PC-3 (cell line): ENCODE measurements at regions not wholly inside any gene's neighbourhood (a gene's known extent, or its start where the extent isn't known, plus 50 kb on each side); places are given as distances from the start of the nearest gene placed in this dataset.
A peak's percentile ranks its signal among the peaks of the same experiment; 100 is the strongest.

Source experiments
- ATAC-seq: fragments of 200-7000 bp; cut with Tn5 transposase; 2 replicates; pipeline ENCODE4 v1.9.1; 2020; ENCODE audit warnings: mild to moderate bottlenecking, moderate library complexity
- BruUV-seq: library from RNA; stranded (reverse); fragments of 400-500 nt; replicated peaks from 2 replicates; lab custom pipeline; 2021; lab: Mats Ljungman, UMichigan
- CTCF ChIA-PET: fragments of 300-600 bp; sonication (Branson Sonifier 250); formaldehyde crosslinking; loops from one replicate; lab custom pipeline; 2022; ENCODE audit warnings: antibody characterized with exemption; lab: Charles Lee
- POLR2A ChIA-PET: fragments of 300-600 bp; sonication (Branson Sonifier 250); formaldehyde crosslinking; loops from one replicate; lab custom pipeline; 2022; ENCODE audit warnings: antibody characterized with exemption; ENCODE audit not compliant: unreplicated experiment; lab: Charles Lee
- DNase-seq: peaks from one replicate; pipeline ENCODE4 v3.0.0-alpha.2; 2015
- H2AFZ ChIP-seq: fragments of 300-600 bp; sonication (generic); 2 replicates; pipeline ENCODE4 v1.6.0; 2016; ENCODE audit warnings: antibody characterized with exemption, low read length
- H3F3A ChIP-seq: fragments of 300-600 bp; sonication (generic); one replicate; pipeline ENCODE4 v1.6.0; 2017; ENCODE audit warnings: antibody characterized with exemption, low read length, control low read depth, mild to moderate bottlenecking; ENCODE audit not compliant: unreplicated experiment
- H3K27ac ChIP-seq: fragments of 300-600 bp; sonication (generic); 2 replicates; pipeline ENCODE4 v1.5.1; 2016; ENCODE audit warnings: mild to moderate bottlenecking, low read length
- H3K27me3 ChIP-seq: fragments of 300-600 bp; sonication (generic); 2 replicates; pipeline ENCODE4 v1.6.1; 2016; ENCODE audit warnings: low read length, mixed read lengths
- H3K36me3 ChIP-seq: fragments of 300-600 bp; sonication (generic); 2 replicates; pipeline ENCODE4 v1.6.1; 2016; ENCODE audit warnings: low read depth, mixed run types, low read length, mixed read lengths
- H3K4me1 ChIP-seq: fragments of 300-600 bp; sonication (generic); 2 replicates; pipeline ENCODE4 v1.5.1; 2016; ENCODE audit warnings: low read length; ENCODE audit not compliant: insufficient read depth
- H3K4me2 ChIP-seq: fragments of 300-600 bp; sonication (generic); 2 replicates; pipeline ENCODE4 v1.6.0; 2016; ENCODE audit warnings: low read length
- H3K4me3 ChIP-seq: fragments of 300-600 bp; sonication (generic); 2 replicates; pipeline ENCODE4 v1.5.1; 2016; ENCODE audit warnings: mild to moderate bottlenecking, low read length, mixed read lengths
- H3K79me2 ChIP-seq: fragments of 300-600 bp; sonication (generic); 2 replicates; pipeline ENCODE4 v1.6.1; 2017; ENCODE audit warnings: low read length, mixed read lengths
- H3K9ac ChIP-seq: fragments of 300-600 bp; sonication (generic); 2 replicates; pipeline ENCODE4 v1.6.0; 2016; ENCODE audit warnings: mild to moderate bottlenecking, low read length
- H3K9me2 ChIP-seq: fragments of 300-600 bp; sonication (generic); replicated peaks from 2 replicates; pipeline ENCODE4 v1.6.1; 2016; ENCODE audit warnings: mixed run types, low read length, mixed read lengths
- H3K9me3 ChIP-seq: fragments of 300-600 bp; sonication (generic); 2 replicates; pipeline ENCODE4 v1.6.1; 2016; ENCODE audit warnings: low read length, mixed read lengths
- H4K20me1 ChIP-seq: fragments of 300-600 bp; sonication (generic); 2 replicates; pipeline ENCODE4 v1.6.1; 2016; ENCODE audit warnings: low read length, mixed read lengths
- EZH2 ChIP-seq: fragments of 300-600 bp; sonication (generic); IDR thresholded peaks from one replicate; pipeline ENCODE4 v1.6.1; 2017; ENCODE audit warnings: antibody characterized with exemption, mild to moderate bottlenecking, low read length; ENCODE audit not compliant: unreplicated experiment
- EZH2phosphoT487 ChIP-seq: fragments of 300-600 bp; sonication (generic); IDR thresholded peaks from 2 replicates; pipeline ENCODE4 v1.6.1; 2018; ENCODE audit warnings: mild to moderate bottlenecking, antibody characterized with exemption, low read length, borderline replicate concordance
- intact Hi-C: fragments of 100-400 bp; cut with micrococcal nuclease; formaldehyde crosslinking; loops from 2 replicates; pipeline ENCODE4 v1.9.0; 2023
- TF ChIP-seq, protein P1 (sequence below): fragments of 300-600 bp; sonication (generic); conservative IDR thresholded peaks from 2 replicates; pipeline ENCODE4 v1.5.1; 2017; ENCODE audit warnings: antibody characterized with exemption, low read depth, mild to moderate bottlenecking, low read length

DNA sequence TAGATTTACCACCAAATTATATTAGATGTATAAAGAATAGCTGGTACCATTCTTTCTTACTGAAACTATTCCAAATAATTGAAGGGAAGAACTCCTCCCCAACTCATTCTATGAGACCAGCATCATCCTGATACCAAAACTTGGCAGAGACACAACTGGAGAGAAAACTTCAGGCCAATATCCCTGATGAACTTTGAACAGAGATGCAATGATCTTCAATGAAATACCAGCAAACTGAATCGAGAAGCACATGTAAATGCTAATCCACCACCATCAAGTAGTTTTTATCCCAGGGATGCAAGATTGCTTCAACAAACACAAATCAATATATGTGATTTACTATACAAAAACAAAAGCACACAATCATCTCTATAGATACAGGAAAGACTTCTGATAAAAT lies 329.8 kb downstream of the RDH14 start:
- intact Hi-C loops: no loop called here
- Histone ChIP-seq H3K9me3 (no peaks in the 10 kb centered on the region), H3K4me3 (no peak overlapping the region), H3K79me2 (no peaks in the 10 kb centered on the region), H4K20me1 (no peaks in the 10 kb centered on the region), H3K27ac (no peak overlapping the region), H3K9me2 (no peaks in the 10 kb centered on the region), H3K4me2 (no peak overlapping the region), H3K4me1 (peaks cover 13% of the 10 kb centered on the region), H3K36me3 (no peaks in the 10 kb centered on the region), H3K27me3 (peaks cover 4% of the 10 kb centered on the region; the same call in 1 of the 2 replicates), H2AFZ (no peak overlapping the region), H3K9ac (no peak overlapping the region), H3F3A (no peaks in the 10 kb centered on the region)
- TF ChIP-seq, protein P1, sequence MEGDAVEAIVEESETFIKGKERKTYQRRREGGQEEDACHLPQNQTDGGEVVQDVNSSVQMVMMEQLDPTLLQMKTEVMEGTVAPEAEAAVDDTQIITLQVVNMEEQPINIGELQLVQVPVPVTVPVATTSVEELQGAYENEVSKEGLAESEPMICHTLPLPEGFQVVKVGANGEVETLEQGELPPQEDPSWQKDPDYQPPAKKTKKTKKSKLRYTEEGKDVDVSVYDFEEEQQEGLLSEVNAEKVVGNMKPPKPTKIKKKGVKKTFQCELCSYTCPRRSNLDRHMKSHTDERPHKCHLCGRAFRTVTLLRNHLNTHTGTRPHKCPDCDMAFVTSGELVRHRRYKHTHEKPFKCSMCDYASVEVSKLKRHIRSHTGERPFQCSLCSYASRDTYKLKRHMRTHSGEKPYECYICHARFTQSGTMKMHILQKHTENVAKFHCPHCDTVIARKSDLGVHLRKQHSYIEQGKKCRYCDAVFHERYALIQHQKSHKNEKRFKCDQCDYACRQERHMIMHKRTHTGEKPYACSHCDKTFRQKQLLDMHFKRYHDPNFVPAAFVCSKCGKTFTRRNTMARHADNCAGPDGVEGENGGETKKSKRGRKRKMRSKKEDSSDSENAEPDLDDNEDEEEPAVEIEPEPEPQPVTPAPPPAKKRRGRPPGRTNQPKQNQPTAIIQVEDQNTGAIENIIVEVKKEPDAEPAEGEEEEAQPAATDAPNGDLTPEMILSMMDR: no peak
- no peak for TF ChIP-seq EZH2phosphoT487
- TF ChIP-seq EZH2: no peak
- ATAC-seq (no peak), DNase-seq (no peak)
- POLR2A ChIA-PET: no interaction called here
- no TSS peak for BruUV-seq
- CTCF ChIA-PET: no interaction called here

DNA sequence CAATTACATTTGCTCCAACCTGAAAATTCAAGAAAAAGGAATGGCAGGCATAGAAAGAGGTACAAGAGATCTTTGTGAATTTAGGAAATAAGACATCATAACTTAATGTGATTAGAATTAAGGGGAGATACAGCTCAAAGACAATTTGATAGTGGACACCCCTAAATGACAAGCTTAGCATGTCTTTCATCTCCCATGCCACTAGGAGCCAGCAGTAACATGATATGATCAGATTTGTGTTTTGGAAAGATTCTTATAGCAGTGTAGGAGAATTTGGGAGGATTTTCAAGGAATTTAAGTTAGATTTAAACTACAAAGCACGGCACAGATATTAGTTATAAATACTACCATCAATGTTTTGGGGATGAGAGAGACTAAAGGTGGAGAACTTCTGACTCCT lies 340.8 kb downstream of the RDH14 start:
- ATAC-seq: no peak
- no peaks in the 10 kb centered on the region for H3F3A ChIP-seq
- no peak overlapping the region for H3K9ac ChIP-seq
- no peaks in the 10 kb centered on the region for H3K79me2 ChIP-seq
- CTCF ChIA-PET: interaction anchor here (1.0 kb wide), 1 partner anchor 158 kb away, joined by 3 read pairs; no protein-coding TSS in a partner anchor
- H3K27me3 ChIP-seq: no peaks in the 10 kb centered on the region; the same call in 1 of the 2 replicates
- H3K9me3 ChIP-seq: no peaks in the 10 kb centered on the region
- BruUV-seq: no TSS peak
- no peak overlapping the region for H2AFZ ChIP-seq
- POLR2A ChIA-PET: interaction anchor here (0.5 kb wide), 1 partner anchor 40 kb away, joined by 6 read pairs; no protein-coding TSS in a partner anchor
- no peaks in the 10 kb centered on the region for H3K9me2 ChIP-seq
- H3K4me2 ChIP-seq: no peak overlapping the region
- intact Hi-C loops: loop anchor here (1.0 kb wide), 1 partner anchor 159 kb away; no protein-coding TSS in a partner anchor
- H3K36me3 ChIP-seq: no peaks in the 10 kb centered on the region
- DNase-seq: no peak
- no peak overlapping the region for H3K27ac ChIP-seq
- H3K4me3 ChIP-seq: no peak overlapping the region
- no peaks in the 10 kb centered on the region for H4K20me1 ChIP-seq
- no peaks in the 10 kb centered on the region for H3K4me1 ChIP-seq
- TF ChIP-seq, protein P1: peak; percentile 34; the same call in 1 of the 2 replicates
- no peak for TF ChIP-seq EZH2

DNA sequence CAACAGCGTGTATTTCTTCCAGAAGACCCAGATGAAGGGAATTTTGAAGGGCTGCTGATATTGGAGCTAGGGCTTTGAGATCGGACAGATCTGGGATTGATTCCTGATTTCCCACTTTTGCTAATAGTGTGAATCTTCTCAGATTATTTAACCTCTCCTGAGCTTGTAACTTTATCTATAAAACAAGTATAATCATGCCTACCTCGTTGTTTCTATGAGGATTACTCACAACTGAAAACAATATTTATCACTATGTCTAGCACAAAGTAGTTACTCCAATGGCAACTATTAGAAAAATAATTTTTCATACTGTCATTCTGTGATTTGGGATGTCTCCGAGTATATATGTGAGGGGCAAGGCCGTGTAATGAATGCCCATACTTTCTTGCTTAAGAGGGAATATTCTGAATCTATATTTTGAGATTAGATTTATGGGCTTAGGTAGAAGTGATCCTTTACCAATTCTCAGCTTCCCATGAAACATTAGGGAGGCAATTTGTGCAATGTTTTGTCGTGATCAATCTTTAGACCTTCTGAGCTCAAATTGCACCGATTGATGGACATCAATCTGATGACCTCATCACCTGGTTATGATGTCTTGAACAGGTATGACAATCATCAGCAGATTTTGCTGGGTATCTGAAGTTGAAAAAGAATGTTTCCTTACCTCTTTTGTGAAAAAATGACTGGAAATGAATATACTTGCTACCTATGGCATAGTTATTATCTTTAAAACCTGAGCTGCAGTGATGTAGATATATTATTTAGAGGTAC lies 339.9 kb downstream of the KCNS3 start:
- intact Hi-C loops: no loop called here
- no peak overlapping the region for H3K4me2 ChIP-seq
- no peaks in the 10 kb centered on the region for H3K9me3 ChIP-seq
- ATAC-seq: no peak
- H3K36me3 ChIP-seq: no peaks in the 10 kb centered on the region
- no peak overlapping the region for H2AFZ ChIP-seq
- no peak overlapping the region for H3K4me3 ChIP-seq
- BruUV-seq: no TSS peak
- TF ChIP-seq EZH2phosphoT487 (no peak), EZH2 (no peak)
- TF ChIP-seq, protein P1: no peak
- H3K4me1 ChIP-seq: no peaks in the 10 kb centered on the region
- DNase-seq: no peak
- H3K27ac ChIP-seq: no peak overlapping the region
- H3K79me2 ChIP-seq: no peaks in the 10 kb centered on the region
- no peaks in the 10 kb centered on the region for H3F3A ChIP-seq
- H3K27me3 ChIP-seq: no peaks in the 10 kb centered on the region; the same call in 1 of the 2 replicates
- no peaks in the 10 kb centered on the region for H4K20me1 ChIP-seq
- no peak overlapping the region for H3K9ac ChIP-seq
- H3K9me2 ChIP-seq: no peaks in the 10 kb centered on the region
- ChIA-PET CTCF (no interaction called here), POLR2A (no interaction called here)
